ENCODE measurements at regions not wholly inside any gene's neighbourhood (a gene's known extent, or its start where the extent isn't known, plus 50 kb on each side); places are given as distances from the start of the nearest gene placed in this dataset.
"Not testable (repeated sequence)": the region's sequence is repeated elsewhere in the genome, so short reads cannot be mapped to it uniquely, and the experiment has no call there.

DNA sequence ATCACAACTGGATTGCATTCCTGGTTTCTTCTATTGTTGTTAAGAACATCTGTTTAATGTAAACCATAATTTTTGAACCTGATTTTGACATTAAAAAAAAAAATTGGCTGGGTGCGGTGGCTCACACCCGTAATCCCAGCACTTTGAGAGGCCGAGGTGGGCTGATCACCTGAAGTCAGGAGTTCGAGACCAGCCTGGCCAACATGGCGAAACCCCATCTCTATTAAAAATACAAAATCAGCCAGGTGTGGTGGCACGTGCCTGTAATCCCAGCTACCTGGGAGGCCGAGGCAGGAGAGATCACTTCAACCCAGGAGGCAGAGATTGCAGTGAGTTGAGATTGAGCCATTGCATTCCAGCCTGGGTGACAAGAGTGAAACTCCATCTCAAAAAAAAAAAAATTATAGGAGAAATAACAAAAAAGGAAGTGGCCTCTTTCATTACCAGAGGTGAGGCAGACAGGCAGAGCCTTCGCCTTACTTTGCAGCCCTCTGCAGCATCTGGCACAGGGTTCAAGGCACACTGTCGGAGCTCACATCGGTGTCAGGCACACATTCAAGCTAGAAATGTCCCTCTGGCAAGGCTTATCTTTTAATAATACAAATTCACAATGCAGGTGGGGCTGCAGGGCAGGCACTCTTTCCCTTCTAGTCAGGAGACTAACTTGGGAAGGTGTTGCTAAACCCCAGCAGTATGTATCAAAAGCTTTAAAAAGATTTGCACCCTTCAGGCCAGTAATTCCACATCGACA, 108.5 kb downstream of the TUBA3C start:
- H2AFZ ChIP-seq (ENCODE audit: low read length); H3K4me2 ChIP-seq (ENCODE audit: insufficient read depth, insufficient read length, low read length); H3K4ac ChIP-seq (ENCODE audit: low read depth, low read length); H3K56ac ChIP-seq (ENCODE audit: insufficient read length, low read depth, low read length); H3K23ac ChIP-seq (ENCODE audit: insufficient read length, low read depth, low read length); DNase-seq; H3K14ac ChIP-seq (ENCODE audit: insufficient read depth, low read length); H2AK5ac ChIP-seq (ENCODE audit: insufficient read length, low read length); H3K18ac ChIP-seq (ENCODE audit: insufficient read length, low read depth, low read length); H4K20me1 ChIP-seq (ENCODE audit: control insufficient read depth, insufficient read depth, insufficient read length); H3K27ac Mint-ChIP-seq; H4K5ac ChIP-seq (ENCODE audit: insufficient read length, low read depth, low read length); H3K4me1 Mint-ChIP-seq; H3K79me2 ChIP-seq (ENCODE audit: insufficient read depth, low read length); H4K91ac ChIP-seq (ENCODE audit: insufficient read length, low read depth, low read length); H2BK12ac ChIP-seq (ENCODE audit: insufficient read length, low read depth, low read length); H3K27ac ChIP-seq (ENCODE audit: insufficient read length, low read depth, low read length); H3K4me1 ChIP-seq (ENCODE audit: insufficient read depth, low read length); H3K79me1 ChIP-seq (ENCODE audit: insufficient read depth, low read depth, low read length, poor library complexity, severe bottlenecking); H4K8ac ChIP-seq (replicated peaks; ENCODE audit: insufficient read length, low read depth, low read length); H2BK20ac ChIP-seq (ENCODE audit: low read depth, low read length, poor library complexity, severe bottlenecking); H2BK5ac ChIP-seq (ENCODE audit: insufficient read length, low read length); H3K27me3 Mint-ChIP-seq (ENCODE audit: low read depth); H3K23me2 ChIP-seq (ENCODE audit: insufficient read length, low read depth, low read length, poor library complexity, severe bottlenecking); H3K27me3 ChIP-seq (ENCODE audit: insufficient read depth, low read length); H3K4me3 Mint-ChIP-seq; H3T11ph ChIP-seq (ENCODE audit: low read length); H2BK15ac ChIP-seq (ENCODE audit: low read depth, low read length); H3K9ac ChIP-seq (ENCODE audit: extremely low read depth, insufficient read length, low read length); H2BK120ac ChIP-seq (ENCODE audit: low read depth, low read length, poor library complexity, severe bottlenecking): not testable (repeated sequence)
- H3K9me3 ChIP-seq (ENCODE audit: control insufficient read depth, low read depth, low read length) = peaks cover 97% of the 10 kb centered on the region
- WGBS (ENCODE audit: extremely low coverage, insufficient read length, low lambda C conversion rate) = no CpG with 5 or more reads among the region's 11 CpGs
- Mint-ChIP-seq H3K9me3 (peaks cover 82 to 83% of the 10 kb centered on the region in 2 experiments), H3K36me3 (ENCODE audit: insufficient read depth in 1 of 3, low read depth in 3 of 3) (peaks cover 10 to 25% (median 22%) of the 10 kb centered on the region in 3 experiments; a peak in 6 of 7 replicates)
